ENCODE measurements at regions not wholly inside any gene's neighbourhood (a gene's known extent, or its start where the extent isn't known, plus 50 kb on each side); places are given as distances from the start of the nearest gene placed in this dataset.

DNA sequence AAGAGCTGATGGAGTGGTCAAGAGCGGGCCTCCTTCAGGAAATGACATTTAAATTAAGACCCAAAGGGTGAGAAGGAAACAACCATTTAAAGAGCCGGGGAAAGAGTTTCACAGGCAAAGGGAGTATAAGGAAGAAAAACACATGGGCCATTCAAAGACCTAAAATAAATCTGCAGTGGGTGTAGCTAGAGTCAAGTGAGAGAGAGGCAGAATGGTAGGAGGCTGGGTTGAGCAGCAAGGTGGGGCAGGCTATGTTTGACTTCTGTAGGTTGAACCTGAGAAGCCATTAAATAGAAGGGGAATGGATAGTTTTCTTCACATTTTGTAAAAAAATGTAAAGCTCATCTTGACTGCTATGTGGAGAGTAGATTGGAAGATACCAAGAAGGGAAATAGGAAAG is 183.8 kb downstream of the LACC1 start:
- no peak overlapping the region for H3K4me3 ChIP-seq (ENCODE audit: low read depth, low read length)
- CTCF ChIA-PET: interaction anchor here (0.8 to 1.0 kb wide), 2 partner anchors 11 to 353 kb away, joined by 3 read pairs; no protein-coding TSS in a partner anchor
- POLR2A ChIA-PET: no interaction called here
- TF ChIP-seq, protein P1, sequence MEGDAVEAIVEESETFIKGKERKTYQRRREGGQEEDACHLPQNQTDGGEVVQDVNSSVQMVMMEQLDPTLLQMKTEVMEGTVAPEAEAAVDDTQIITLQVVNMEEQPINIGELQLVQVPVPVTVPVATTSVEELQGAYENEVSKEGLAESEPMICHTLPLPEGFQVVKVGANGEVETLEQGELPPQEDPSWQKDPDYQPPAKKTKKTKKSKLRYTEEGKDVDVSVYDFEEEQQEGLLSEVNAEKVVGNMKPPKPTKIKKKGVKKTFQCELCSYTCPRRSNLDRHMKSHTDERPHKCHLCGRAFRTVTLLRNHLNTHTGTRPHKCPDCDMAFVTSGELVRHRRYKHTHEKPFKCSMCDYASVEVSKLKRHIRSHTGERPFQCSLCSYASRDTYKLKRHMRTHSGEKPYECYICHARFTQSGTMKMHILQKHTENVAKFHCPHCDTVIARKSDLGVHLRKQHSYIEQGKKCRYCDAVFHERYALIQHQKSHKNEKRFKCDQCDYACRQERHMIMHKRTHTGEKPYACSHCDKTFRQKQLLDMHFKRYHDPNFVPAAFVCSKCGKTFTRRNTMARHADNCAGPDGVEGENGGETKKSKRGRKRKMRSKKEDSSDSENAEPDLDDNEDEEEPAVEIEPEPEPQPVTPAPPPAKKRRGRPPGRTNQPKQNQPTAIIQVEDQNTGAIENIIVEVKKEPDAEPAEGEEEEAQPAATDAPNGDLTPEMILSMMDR (IDR thresholded peaks at IDR 0.05; ENCODE audit: insufficient read depth, low read length, missing control alignments): no peak
- DNase-seq (ENCODE audit: low read depth, low spot score): no peak

GRCh38 chr13:44063881-44064280 is 184.2 kb downstream of the LACC1 start:
- no peak for DNase-seq (ENCODE audit: low read depth, low spot score)
- TF ChIP-seq, protein P1 (IDR thresholded peaks at IDR 0.05; ENCODE audit: insufficient read depth, low read length, missing control alignments): no peak
- POLR2A ChIA-PET: no interaction called here
- no peak overlapping the region for H3K4me3 ChIP-seq (ENCODE audit: low read depth, low read length)
- CTCF ChIA-PET: interaction anchor here (0.8 kb wide), 1 partner anchor 12 kb away, joined by 3 read pairs; no protein-coding TSS in a partner anchor

GRCh38 chr13:44064357-44064756 is 184.7 kb downstream of the LACC1 start:
- H3K4me3 ChIP-seq (ENCODE audit: low read depth, low read length): no peak overlapping the region
- ChIA-PET POLR2A (no interaction called here), CTCF (interaction anchor here (0.8 kb wide), 1 partner anchor 12 kb away, joined by 3 read pairs; no protein-coding TSS in a partner anchor)
- TF ChIP-seq, protein P1 (IDR thresholded peaks at IDR 0.05; ENCODE audit: insufficient read depth, low read length, missing control alignments): no peak
- no peak for DNase-seq (ENCODE audit: low read depth, low spot score)

- no peak overlapping the region for H3K4me3 ChIP-seq (ENCODE audit: low read depth, low read length)
- ChIA-PET POLR2A (no interaction called here), CTCF (no interaction called here)
- no peak for DNase-seq (ENCODE audit: low read depth, low spot score)
- TF ChIP-seq, protein P1 (IDR thresholded peaks at IDR 0.05; ENCODE audit: insufficient read depth, low read length, missing control alignments): no peak
Observed at GRCh38 chr13:44068169-44068568, 188.5 kb downstream of the LACC1 start.

DNA sequence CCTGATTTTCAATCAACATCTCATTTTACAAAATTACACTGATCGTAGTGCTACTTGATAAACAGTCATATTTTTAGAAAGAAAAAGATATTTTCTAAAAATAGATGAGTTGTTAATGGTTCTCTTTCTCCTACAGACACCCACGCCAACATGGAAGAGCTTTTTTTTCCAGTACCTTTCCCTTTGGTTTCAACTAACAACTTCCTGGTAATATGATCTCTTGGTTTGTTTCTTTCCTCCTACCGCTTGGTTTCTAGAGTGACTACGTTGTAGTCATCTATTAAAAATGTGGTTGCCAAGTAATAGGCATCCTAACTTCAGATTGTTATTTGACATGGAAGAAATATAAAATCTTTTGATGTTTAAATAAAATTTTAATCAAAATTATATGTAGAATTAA is 189.0 kb downstream of the LACC1 start:
- POLR2A ChIA-PET: no interaction called here
- TF ChIP-seq, protein P1 (IDR thresholded peaks at IDR 0.05; ENCODE audit: insufficient read depth, low read length, missing control alignments): no peak
- CTCF ChIA-PET: no interaction called here
- DNase-seq (ENCODE audit: low read depth, low spot score): no peak
- no peak overlapping the region for H3K4me3 ChIP-seq (ENCODE audit: low read depth, low read length)

- TF ChIP-seq, protein P1 (IDR thresholded peaks at IDR 0.05; ENCODE audit: insufficient read depth, low read length, missing control alignments): no peak
- H3K4me3 ChIP-seq (ENCODE audit: low read depth, low read length): no peak overlapping the region
- ChIA-PET POLR2A (no interaction called here), CTCF (no interaction called here)
- DNase-seq (ENCODE audit: low read depth, low spot score): no peak
Observed at GRCh38 chr13:44072536-44072935, 192.8 kb downstream of the LACC1 start.

All from AG04449 (cell line).